Adrenal gland (tissue), 9 donors: ENCODE measurements at regions not wholly inside any gene's neighbourhood (a gene's known extent, or its start where the extent isn't known, plus 50 kb on each side); places are given as distances from the start of the nearest gene placed in this dataset.

Experiments
- DNase-seq, 7 donors: peaks; one replicate each; pipeline ENCODE4 v3.0.0-alpha.2; 2019 to 2020
- H3K27ac ChIP-seq, 5 donors: fragments of 200-600 bp; sonication (generic) in 4 of 5; 1 replicate in 3 of 5; 2 replicates in 2 of 5; pipeline versions ENCODE4 v1.5.1 to v1.8.0; 2016 to 2020; ENCODE audit warnings: mild to moderate bottlenecking in 1 of 5
- H3K27me3 ChIP-seq: fragments of 200-600 bp; 2 replicates; pipeline ENCODE4 v1.8.0; 2021
- H3K36me3 ChIP-seq, 2 donors: fragments of 200-600 bp; replicated peaks in 1 of 2; 1 replicate in 1 of 2; 2 replicates in 1 of 2; pipeline versions ENCODE4 v1.5.1 to v1.8.0; 2018 to 2022
- H3K4me1 ChIP-seq, 2 donors: fragments of 200-600 bp; replicated peaks in 1 of 2; 1 replicate in 1 of 2; 2 replicates in 1 of 2; pipeline versions ENCODE4 v1.5.1 to v1.8.0; 2018 to 2021
- H3K4me3 ChIP-seq, 4 donors: fragments of 200-600 bp; sonication (generic) in 3 of 4; one replicate each; pipeline ENCODE4 v1.5.1; 2016 to 2018
- H3K9me3 ChIP-seq, 3 donors: fragments of 200-600 bp; sonication (generic) in 1 of 3; replicated peaks in 1 of 3; 1 replicate in 2 of 3; 2 replicates in 1 of 3; pipeline versions ENCODE4 v1.5.1 to v1.8.0; 2016 to 2021
- CTCF ChIP-seq, 6 experiments: fragments of 450-650 bp in 4 of 6; fragments of 200-600 bp in 2 of 6; sonication (generic) in 1 of 6; IDR thresholded peaks; 1 replicate in 5 of 6; 2 replicates in 1 of 6; pipeline versions ENCODE4 v1.5.1 to v1.8.0; 2016 to 2021; ENCODE audit warnings: antibody characterized with exemption in 6 of 6, mild to moderate bottlenecking in 2 of 6, moderate library complexity in 1 of 6
- POLR2A ChIP-seq, 2 donors: fragments of 450-650 bp; IDR thresholded peaks; one replicate each; pipeline ENCODE4 v1.6.1; 2017; ENCODE audit warnings: antibody characterized with exemption in 2 of 2, mild to moderate bottlenecking in 2 of 2, moderate library complexity in 1 of 2
- WGBS, 4 donors: extraction: QIAGEN DNeasy Blood & Tissue Kit in 2 of 4; methylation state at CpG; one replicate each; pipeline versions ENCODE4 v1.1.5 to v1.1.7; 2013 to 2017; 5-methylcytosine and 5-hydroxymethylcytosine counted together
- intact Hi-C, 2 donors: fragments of 100-400 bp; cut with DNase I; formaldehyde crosslinking; loops; one replicate each; pipeline versions ENCODE4 v1.14.1 to v1.15.0; 2022 to 2023
- donor health status: healthy with polysubstance abuse.
- donor health status: Bipolar disorder and iron deficiency.
- donor health status: DM: yes; HTN: yes; CAD: no.
- donor health status: DM: no; HTN: no; CAD: no.
- donor health status: DM: no; HTN: no; CAD: no.

DNA sequence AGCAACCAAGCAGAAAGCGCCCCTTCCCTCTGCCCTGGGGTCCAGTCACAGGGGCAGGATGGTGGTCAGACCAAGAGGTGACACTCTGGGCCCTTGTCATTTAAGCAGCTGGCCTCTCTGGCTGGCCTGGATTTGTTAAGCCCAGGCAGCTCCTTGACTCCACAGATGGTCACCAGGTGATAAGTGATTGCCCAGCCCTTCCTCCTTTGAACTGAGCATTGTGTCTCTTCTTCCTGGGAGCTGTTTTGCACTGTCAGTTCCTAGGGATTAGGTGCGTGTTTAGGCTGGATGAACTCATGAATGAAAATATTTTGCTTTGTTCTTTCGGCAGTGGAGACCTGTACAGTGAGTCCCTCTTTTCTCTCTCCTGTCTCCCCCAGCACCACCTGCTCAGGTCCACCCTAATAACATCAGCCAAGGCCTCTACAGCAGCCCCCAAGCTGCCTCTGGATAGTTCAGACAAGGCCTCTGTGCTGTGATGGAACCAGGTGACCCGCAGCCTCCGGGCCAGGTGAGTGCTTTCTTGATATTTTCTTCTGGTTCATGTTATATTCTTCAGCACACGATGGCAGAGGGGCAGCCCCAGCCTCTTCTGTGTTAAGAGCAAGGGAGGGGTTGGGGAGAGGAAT is 139.7 kb upstream of the PITX1 start:
- peaks cover 8% of the 10 kb centered on the region for H3K27me3 ChIP-seq
- no peak overlapping the region for H3K4me3 ChIP-seq
- intact Hi-C loops: no loop called here
- TF ChIP-seq POLR2A (IDR thresholded peaks at IDR 0.05): no peak
- TF ChIP-seq CTCF (IDR thresholded peaks at IDR 0.05): no peak
- no peaks in the 10 kb centered on the region for H3K9me3 ChIP-seq
- no peak overlapping the region for H3K27ac ChIP-seq
- no peak for DNase-seq
- WGBS, 4 donors: 70 to 81% (median 79%) methylated on average over 6 of the region's 6 CpGs
- H3K4me1 ChIP-seq: no peaks in the 10 kb centered on the region
- H3K36me3 ChIP-seq: no peaks in the 10 kb centered on the region

DNA sequence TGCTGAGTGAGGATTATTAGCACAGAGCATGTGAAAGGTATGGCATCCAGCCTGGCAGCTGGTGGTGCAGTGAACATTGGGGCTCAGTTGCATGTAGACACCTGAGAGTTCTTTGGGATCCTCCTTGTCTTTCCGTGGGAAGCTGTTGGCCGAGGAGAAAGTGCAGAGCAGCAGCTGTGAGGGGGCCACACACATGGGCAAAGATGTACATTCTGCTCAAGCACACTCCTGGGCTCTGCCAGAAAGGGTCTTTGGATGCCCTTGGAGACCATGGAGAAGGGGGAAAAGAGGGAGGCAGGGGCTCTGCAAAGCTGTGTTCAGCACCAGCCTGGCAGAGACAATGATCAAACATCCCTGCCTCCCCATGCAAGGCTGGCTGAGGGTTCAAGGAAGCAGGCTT is 138.7 kb upstream of the PITX1 start:
- intact Hi-C loops: no loop called here
- no peak for TF ChIP-seq POLR2A (IDR thresholded peaks at IDR 0.05)
- TF ChIP-seq CTCF (IDR thresholded peaks at IDR 0.05): no peak
- DNase-seq: no peak
- Histone ChIP-seq H3K4me1 (no peaks in the 10 kb centered on the region), H3K9me3 (no peaks in the 10 kb centered on the region), H3K36me3 (no peaks in the 10 kb centered on the region), H3K27ac (no peak overlapping the region), H3K27me3 (peaks cover 14% of the 10 kb centered on the region), H3K4me3 (no peak overlapping the region)
- 35 to 71% (median 60%) methylated on average over 2 of the region's 2 CpGs for WGBS, 4 donors

GRCh38 chr5:135171336-135171735 is 137.3 kb upstream of the PITX1 start:
- no peaks in the 10 kb centered on the region for H3K4me1 ChIP-seq
- intact Hi-C loops: no loop called here
- no peak for DNase-seq
- H3K27ac ChIP-seq: no peak overlapping the region
- 79 to 92% (median 88%) methylated on average over 1 of the region's 1 CpG for WGBS, 4 donors
- no peaks in the 10 kb centered on the region for H3K9me3 ChIP-seq
- no peak overlapping the region for H3K4me3 ChIP-seq
- H3K36me3 ChIP-seq: no peaks in the 10 kb centered on the region
- H3K27me3 ChIP-seq: peaks cover 14% of the 10 kb centered on the region
- no peak for TF ChIP-seq CTCF (IDR thresholded peaks at IDR 0.05)
- TF ChIP-seq POLR2A (IDR thresholded peaks at IDR 0.05): no peak

DNA sequence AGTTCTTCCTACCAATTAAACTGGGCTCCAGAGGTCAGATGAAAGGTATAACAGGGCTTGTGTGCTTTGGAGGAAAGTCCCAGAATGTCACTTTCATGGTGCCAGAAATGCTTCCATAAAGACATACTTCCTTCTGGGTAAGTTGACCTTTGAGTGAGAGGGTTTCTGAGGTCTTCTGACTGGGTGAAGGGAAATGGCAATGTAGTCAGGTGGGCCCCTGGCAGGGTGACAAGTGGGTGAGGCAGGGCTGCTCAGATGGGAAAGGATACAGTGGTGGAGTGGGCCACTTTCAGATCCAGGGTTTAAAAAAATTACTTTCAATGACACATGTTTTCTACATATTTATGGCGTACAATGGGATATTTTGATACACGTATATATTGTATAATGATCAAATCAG is 136.5 kb upstream of the PITX1 start:
- Histone ChIP-seq H3K36me3 (no peaks in the 10 kb centered on the region), H3K4me1 (no peaks in the 10 kb centered on the region), H3K27me3 (peaks cover 14% of the 10 kb centered on the region), H3K27ac (no peak overlapping the region), H3K9me3 (no peaks in the 10 kb centered on the region), H3K4me3 (no peak overlapping the region)
- no peak for TF ChIP-seq CTCF (IDR thresholded peaks at IDR 0.05)
- no peak for TF ChIP-seq POLR2A (IDR thresholded peaks at IDR 0.05)
- 83 to 89% (median 87%) methylated on average over 2 of the region's 2 CpGs for WGBS, 4 donors
- DNase-seq: no peak
- intact Hi-C loops: no loop called here
